ENCODE measurements at regions not wholly inside any gene's neighbourhood (a gene's known extent, or its start where the extent isn't known, plus 50 kb on each side); places are given as distances from the start of the nearest gene placed in this dataset.

- no peak for TF ChIP-seq CTCF (conservative IDR thresholded peaks at IDR 0.05; ENCODE audit: low read depth, low read length)
- TF ChIP-seq EZH2 (IDR thresholded peaks at IDR 0.05; ENCODE audit: low read length, unreplicated experiment): no peak
- TF ChIP-seq EZH2phosphoT487 (IDR thresholded peaks at IDR 0.05; ENCODE audit: borderline replicate concordance, low read length): no peak
Measured at GRCh38 chr2:76429374-76429773, 718.7 kb upstream of the GCFC2 start.
